ENCODE measurements at regions not wholly inside any gene's neighbourhood (a gene's known extent, or its start where the extent isn't known, plus 50 kb on each side); places are given as distances from the start of the nearest gene placed in this dataset.

GRCh38 chr13:63107179-63107943 lies 1691.7 kb upstream of the PCDH20 start:
- no peak for DNase-seq (ENCODE audit: low spot score)

GRCh38 chr13:63094717-63095116 lies 1679.1 kb upstream of the PCDH20 start:
- no peak for DNase-seq (ENCODE audit: low spot score)

- no peak for DNase-seq (ENCODE audit: low spot score)
Measured at GRCh38 chr13:63093907-63094469, 1678.3 kb upstream of the PCDH20 start.

- no peak for DNase-seq (ENCODE audit: low spot score)
Measured at GRCh38 chr13:63092456-63092855, 1676.8 kb upstream of the PCDH20 start.

- DNase-seq (ENCODE audit: low spot score): no peak
Measured at GRCh38 chr13:63090524-63090923, 1674.9 kb upstream of the PCDH20 start.

GRCh38 chr13:63088226-63088625 lies 1672.6 kb upstream of the PCDH20 start:
- no peak for DNase-seq (ENCODE audit: low spot score)

GRCh38 chr13:63086286-63086685 lies 1670.6 kb upstream of the PCDH20 start:
- no peak for DNase-seq (ENCODE audit: low spot score)

- no peak for DNase-seq (ENCODE audit: low spot score)
Measured at GRCh38 chr13:63085851-63086250, 1670.2 kb upstream of the PCDH20 start.

GRCh38 chr13:63081400-63082014 lies 1665.9 kb upstream of the PCDH20 start:
- no peak for DNase-seq (ENCODE audit: low spot score)

- no peak for DNase-seq (ENCODE audit: low spot score)
Measured at GRCh38 chr13:63075126-63075525, 1659.5 kb upstream of the PCDH20 start.

GRCh38 chr13:63050287-63050686 lies 1634.6 kb upstream of the PCDH20 start:
- no peak for DNase-seq (ENCODE audit: low spot score)

GRCh38 chr13:63048653-63049052 lies 1633.0 kb upstream of the PCDH20 start:
- DNase-seq (ENCODE audit: low spot score): no peak

- no peak for DNase-seq (ENCODE audit: low spot score)
Measured at GRCh38 chr13:63044589-63045313, 1629.1 kb upstream of the PCDH20 start.

GRCh38 chr13:63042686-63043085 lies 1627.0 kb upstream of the PCDH20 start:
- no peak for DNase-seq (ENCODE audit: low spot score)

- DNase-seq (ENCODE audit: low spot score): no peak
Measured at GRCh38 chr13:63041640-63042414, 1626.2 kb upstream of the PCDH20 start.

- no peak for DNase-seq (ENCODE audit: low spot score)
Measured at GRCh38 chr13:63026285-63026797, 1610.7 kb upstream of the PCDH20 start.

- DNase-seq (ENCODE audit: low spot score): no peak
Measured at GRCh38 chr13:63025741-63026140, 1610.1 kb upstream of the PCDH20 start.

- DNase-seq (ENCODE audit: low spot score): no peak
Measured at GRCh38 chr13:63024458-63024857, 1608.8 kb upstream of the PCDH20 start.

- DNase-seq (ENCODE audit: low spot score): no peak
Measured at GRCh38 chr13:63011996-63012395, 1596.3 kb upstream of the PCDH20 start.

GRCh38 chr13:63010072-63010658 lies 1594.5 kb upstream of the PCDH20 start:
- no peak for DNase-seq (ENCODE audit: low spot score)

- no peak for DNase-seq (ENCODE audit: low spot score)
Measured at GRCh38 chr13:63005625-63006024, 1590.0 kb upstream of the PCDH20 start.

All from activated CD4-positive, alpha-beta T cell treated with anti-CD3 and anti-CD28 coated beads, Interleukin-2, Interleukin-4, amounts not matched to agents 100 ng/mL and 50 ng/mL, durations not matched to agents 16 hours and 8 hours (primary cell).